Neural cell (in vitro differentiated cells): ENCODE measurements at regions not wholly inside any gene's neighbourhood (a gene's known extent, or its start where the extent isn't known, plus 50 kb on each side); places are given as distances from the start of the nearest gene placed in this dataset.

Experiments used
- H2AFZ ChIP-seq: fragments of 200-600, 300-800 bp; sonication (generic), shearing (Covaris generic); 2 replicates; pipeline ENCODE4 v1.6.0; 2014; ENCODE audit warnings: low read depth, mild to moderate bottlenecking, antibody characterized with exemption, low read length, moderate library complexity
- H3F3A ChIP-seq: fragments of 200-600 bp; shearing (Covaris generic); 2 replicates; pipeline ENCODE4 v1.6.1; 2016; ENCODE audit warnings: mild to moderate bottlenecking, moderate library complexity, mixed read lengths, antibody characterized with exemption, low read length; ENCODE audit not compliant: insufficient read depth, poor library complexity, severe bottlenecking
- H3K27ac ChIP-seq: fragments of 200-600, 300-800 bp; sonication (generic), shearing (Covaris generic); 2 replicates; pipeline ENCODE4 v1.5.1; 2014; ENCODE audit warnings: mild to moderate bottlenecking, low read length, moderate library complexity
- H3K27me3 ChIP-seq: fragments of 300-800, 200-600 bp; sonication (generic), shearing (Covaris generic); 2 replicates; pipeline ENCODE4 v1.6.0; 2014; ENCODE audit warnings: mild to moderate bottlenecking, low read depth, low read length, moderate library complexity; ENCODE audit not compliant: insufficient read depth
- H3K36me3 ChIP-seq: fragments of 300-800, 200-600 bp; sonication (generic), shearing (Covaris generic); 2 replicates; pipeline ENCODE4 v1.5.1; 2014; ENCODE audit warnings: mild to moderate bottlenecking, antibody characterized with exemption, low read length, moderate library complexity; ENCODE audit not compliant: insufficient read depth
- H3K4me2 ChIP-seq: fragments of 300-800, 200-600 bp; sonication (generic), shearing (Covaris generic); 2 replicates; pipeline ENCODE4 v1.6.0; 2014; ENCODE audit warnings: mild to moderate bottlenecking, low read length
- H3K4me3 ChIP-seq: fragments of 300-800, 200-600 bp; sonication (generic), shearing (Covaris generic); 2 replicates; pipeline ENCODE4 v1.5.1; 2014; ENCODE audit warnings: mild to moderate bottlenecking, low read length, moderate library complexity
- H3K79me2 ChIP-seq: fragments of 200-600 bp; shearing (Covaris generic); replicated peaks from 2 replicates; pipeline ENCODE4 v1.6.0; 2014; ENCODE audit warnings: mild to moderate bottlenecking, low read length, moderate library complexity; ENCODE audit not compliant: insufficient read depth
- H3K9ac ChIP-seq: fragments of 300-800, 200-600 bp; sonication (generic), shearing (Covaris generic); 2 replicates; pipeline ENCODE4 v1.6.1; 2016; ENCODE audit warnings: mild to moderate bottlenecking, low read length, mixed read lengths
- H3K9me2 ChIP-seq: fragments of 200-600 bp; shearing (Covaris generic); 2 replicates; pipeline ENCODE4 v1.6.1; 2016; ENCODE audit warnings: mild to moderate bottlenecking, low read length, mixed read lengths; ENCODE audit not compliant: insufficient read depth
- H3K9me3 ChIP-seq: fragments of 200-600, 300-800 bp; sonication (generic), shearing (Covaris generic); 2 replicates; pipeline ENCODE4 v1.6.1; 2016; ENCODE audit warnings: mild to moderate bottlenecking, mixed run types, low read length, moderate library complexity, mixed read lengths
- H4K20me1 ChIP-seq: fragments of 200-600 bp; shearing (Covaris generic); 2 replicates; pipeline ENCODE4 v1.6.1; 2016; ENCODE audit warnings: mild to moderate bottlenecking, mixed run types; ENCODE audit not compliant: insufficient read depth
- CTCF ChIP-seq: fragments of 450-650 bp; IDR thresholded peaks from 2 replicates; pipeline ENCODE4 v1.5.1; 2014; ENCODE audit warnings: antibody characterized with exemption, mild to moderate bottlenecking, moderate library complexity; ENCODE audit not compliant: poor library complexity, severe bottlenecking
- EP300 ChIP-seq: fragments of 450-650 bp; conservative IDR thresholded peaks from 2 replicates; pipeline ENCODE4 v1.6.1; 2014; ENCODE audit warnings: antibody characterized with exemption, mild to moderate bottlenecking, moderate library complexity; ENCODE audit not compliant: poor library complexity, severe bottlenecking
- EZH2 ChIP-seq: fragments of 200-600, 300-800 bp; shearing (Covaris generic), sonication (generic); IDR thresholded peaks from 2 replicates; pipeline ENCODE4 v1.6.1; 2014; ENCODE audit warnings: antibody characterized with exemption, low read length, borderline replicate concordance, mild to moderate bottlenecking; ENCODE audit not compliant: insufficient read depth, poor library complexity, severe bottlenecking
- MXI1 ChIP-seq: fragments of 450-650 bp; conservative IDR thresholded peaks from 2 replicates; pipeline ENCODE4 v1.6.1; 2014; ENCODE audit warnings: antibody characterized with exemption, mild to moderate bottlenecking; ENCODE audit not compliant: poor library complexity, severe bottlenecking
- POLR2AphosphoS5 ChIP-seq: IDR thresholded peaks from 2 replicates; pipeline ENCODE4 v1.6.1; 2012
- RAD21 ChIP-seq: fragments of 450-650 bp; conservative IDR thresholded peaks from 2 replicates; pipeline ENCODE4 v1.6.1; 2014; ENCODE audit warnings: antibody characterized with exemption, mild to moderate bottlenecking, moderate library complexity
- REST ChIP-seq: IDR thresholded peaks from 2 replicates; pipeline ENCODE4 v1.6.1; 2012; ENCODE audit warnings: borderline replicate concordance
- SMC3 ChIP-seq: fragments of 450-650 bp; conservative IDR thresholded peaks from 2 replicates; pipeline ENCODE4 v1.6.1; 2014; ENCODE audit warnings: antibody characterized with exemption, mild to moderate bottlenecking, moderate library complexity; ENCODE audit not compliant: poor library complexity
- TAF1 ChIP-seq: IDR thresholded peaks from 2 replicates; pipeline ENCODE4 v1.6.1; 2012; ENCODE audit warnings: low read depth

- no peaks in the 10 kb centered on the region for H3K9me2 ChIP-seq
- no peaks in the 10 kb centered on the region for H3K9me3 ChIP-seq
- no peaks in the 10 kb centered on the region for H3K36me3 ChIP-seq
- no peak overlapping the region for H3K4me3 ChIP-seq
- no peak overlapping the region for H3K27ac ChIP-seq
- TF ChIP-seq RAD21 (no peak), CTCF (no peak), POLR2AphosphoS5 (no peak), MXI1 (no peak), EP300 (no peak), TAF1 (no peak), REST (no peak), SMC3 (no peak), EZH2 (no peak)
- H3F3A ChIP-seq: no peaks in the 10 kb centered on the region
- H4K20me1 ChIP-seq: no peaks in the 10 kb centered on the region
- H2AFZ ChIP-seq: no peak overlapping the region
- no peaks in the 10 kb centered on the region for H3K79me2 ChIP-seq
- no peak overlapping the region for H3K4me2 ChIP-seq
- no peaks in the 10 kb centered on the region for H3K27me3 ChIP-seq
- no peak overlapping the region for H3K9ac ChIP-seq
These were observed 63.2 kb upstream of the TIAM2 start for GRCh38 chr6:154931711-154932424.

- Histone ChIP-seq H3K27me3 (no peaks in the 10 kb centered on the region), H3K9ac (no peak overlapping the region), H3K79me2 (no peaks in the 10 kb centered on the region), H2AFZ (no peak overlapping the region), H3K9me2 (no peaks in the 10 kb centered on the region), H3K27ac (no peak overlapping the region), H3K4me3 (no peak overlapping the region), H3K4me2 (no peak overlapping the region), H3K9me3 (no peaks in the 10 kb centered on the region), H3F3A (no peaks in the 10 kb centered on the region), H3K36me3 (no peaks in the 10 kb centered on the region), H4K20me1 (no peaks in the 10 kb centered on the region)
- TF ChIP-seq SMC3: no peak
- TF ChIP-seq EZH2: no peak
- no peak for TF ChIP-seq CTCF
- no peak for TF ChIP-seq EP300
- no peak for TF ChIP-seq POLR2AphosphoS5
- TF ChIP-seq REST: no peak
- TF ChIP-seq TAF1: no peak
- TF ChIP-seq MXI1: no peak
- TF ChIP-seq RAD21: no peak
These were observed 62.5 kb upstream of the TIAM2 start for GRCh38 chr6:154932515-154933027.
